WI38 (cell line): ENCODE measurements at regions not wholly inside any gene's neighbourhood (a gene's known extent, or its start where the extent isn't known, plus 50 kb on each side); places are given as distances from the start of the nearest gene placed in this dataset.

Source experiments
- H3K4me3 ChIP-seq: 2 replicates; pipeline ENCODE4 v1.5.1; 2011; ENCODE audit warnings: low read depth, mild to moderate bottlenecking, control low read depth, low read length
- TF ChIP-seq, protein P1 (sequence below): IDR thresholded peaks from 2 replicates; pipeline ENCODE4 v1.5.1; 2012; ENCODE audit warnings: low read depth, mild to moderate bottlenecking, control low read depth, low read length

DNA sequence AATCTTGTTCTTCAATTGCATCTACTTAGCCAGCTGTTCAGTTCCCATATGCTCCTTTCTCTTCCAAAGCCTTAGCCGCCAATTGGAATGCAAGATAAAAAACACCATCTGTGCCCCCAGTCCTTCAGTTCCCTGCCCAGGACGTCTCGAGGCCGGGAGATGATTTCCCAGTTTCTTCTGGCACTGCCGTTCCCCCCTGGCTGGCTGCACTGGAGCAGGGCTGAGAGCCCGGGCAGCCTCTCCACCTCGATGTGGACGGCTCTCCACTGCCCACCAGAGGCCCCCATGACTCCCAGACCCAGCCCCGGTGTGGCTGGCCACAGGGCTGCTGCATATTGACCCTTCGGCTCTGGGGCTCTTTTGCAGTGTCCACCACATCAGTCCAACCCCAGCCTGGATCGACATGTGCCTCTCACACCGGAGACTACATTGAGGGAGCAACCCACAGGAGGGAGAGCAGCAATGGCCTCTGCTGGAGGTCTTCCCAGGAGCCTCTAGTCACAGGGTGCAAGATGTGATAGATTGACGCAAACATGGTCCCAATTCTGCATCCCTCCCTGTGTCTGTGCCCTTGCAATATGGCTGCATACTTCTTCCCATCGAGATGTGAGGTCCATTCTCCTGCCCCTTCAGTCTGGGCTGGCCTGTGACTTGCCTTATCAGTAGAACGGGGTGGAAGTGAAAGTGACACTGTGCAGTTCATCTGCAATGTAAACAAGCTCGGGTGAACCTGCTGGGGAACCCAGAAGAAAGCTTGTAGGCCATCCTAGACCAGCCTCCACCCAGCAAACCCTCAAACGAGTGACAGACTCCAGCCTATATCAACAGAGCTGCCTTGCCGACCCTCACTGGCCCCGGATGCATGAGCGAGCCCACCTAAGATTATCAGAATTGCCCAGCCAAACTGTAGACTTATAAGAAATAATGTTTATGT is 52.3 kb upstream of the PRR20G start:
- TF ChIP-seq, protein P1, sequence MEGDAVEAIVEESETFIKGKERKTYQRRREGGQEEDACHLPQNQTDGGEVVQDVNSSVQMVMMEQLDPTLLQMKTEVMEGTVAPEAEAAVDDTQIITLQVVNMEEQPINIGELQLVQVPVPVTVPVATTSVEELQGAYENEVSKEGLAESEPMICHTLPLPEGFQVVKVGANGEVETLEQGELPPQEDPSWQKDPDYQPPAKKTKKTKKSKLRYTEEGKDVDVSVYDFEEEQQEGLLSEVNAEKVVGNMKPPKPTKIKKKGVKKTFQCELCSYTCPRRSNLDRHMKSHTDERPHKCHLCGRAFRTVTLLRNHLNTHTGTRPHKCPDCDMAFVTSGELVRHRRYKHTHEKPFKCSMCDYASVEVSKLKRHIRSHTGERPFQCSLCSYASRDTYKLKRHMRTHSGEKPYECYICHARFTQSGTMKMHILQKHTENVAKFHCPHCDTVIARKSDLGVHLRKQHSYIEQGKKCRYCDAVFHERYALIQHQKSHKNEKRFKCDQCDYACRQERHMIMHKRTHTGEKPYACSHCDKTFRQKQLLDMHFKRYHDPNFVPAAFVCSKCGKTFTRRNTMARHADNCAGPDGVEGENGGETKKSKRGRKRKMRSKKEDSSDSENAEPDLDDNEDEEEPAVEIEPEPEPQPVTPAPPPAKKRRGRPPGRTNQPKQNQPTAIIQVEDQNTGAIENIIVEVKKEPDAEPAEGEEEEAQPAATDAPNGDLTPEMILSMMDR: no peak
- no peak overlapping the region for H3K4me3 ChIP-seq

DNA sequence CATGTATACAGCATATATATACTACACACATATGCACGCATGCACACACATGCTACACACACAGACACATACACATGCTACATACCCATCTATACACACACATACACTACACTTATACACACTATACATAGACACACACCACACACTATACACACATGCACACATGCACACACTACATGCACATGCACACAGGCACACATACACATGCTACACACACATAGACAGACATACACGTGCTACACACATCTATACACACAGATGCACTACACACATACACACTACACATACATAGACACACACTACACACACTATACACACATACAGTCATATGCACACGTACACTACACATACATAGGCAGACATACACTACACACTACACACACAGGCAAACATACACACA is 51.2 kb upstream of the PRR20G start:
- TF ChIP-seq, protein P1: no peak
- no peak overlapping the region for H3K4me3 ChIP-seq

DNA sequence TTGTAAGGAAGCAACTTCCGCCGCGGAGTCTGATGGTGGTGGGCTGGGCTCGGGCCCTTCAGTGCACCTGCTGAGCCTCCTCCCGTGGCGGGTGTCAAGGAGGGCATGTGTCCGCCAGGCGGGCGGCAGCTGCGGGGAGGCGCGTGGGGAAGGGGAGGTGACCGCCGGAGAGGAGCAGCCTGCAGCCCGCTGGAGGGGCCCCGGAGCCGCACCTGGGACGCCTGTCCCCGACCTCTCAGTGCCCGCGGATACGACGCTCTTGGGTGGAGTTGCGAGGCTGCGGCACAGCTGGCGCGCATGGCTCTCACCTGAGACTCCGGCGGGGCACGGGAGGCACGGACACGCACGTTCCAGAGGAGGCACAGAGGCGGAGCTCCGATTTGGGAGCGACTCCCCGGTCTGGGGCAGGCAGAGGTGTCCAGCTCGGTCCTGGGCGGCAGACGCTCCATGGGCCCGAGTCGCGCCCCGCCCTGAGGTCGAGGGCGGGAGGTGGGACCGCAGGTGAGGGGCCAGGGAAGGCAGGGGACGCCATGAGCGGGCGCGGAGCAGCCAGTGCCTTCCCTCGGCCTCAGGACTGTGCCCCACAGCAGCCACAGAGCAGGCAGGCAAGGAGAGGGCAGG is 50.2 kb upstream of the PRR20G start:
- no peak overlapping the region for H3K4me3 ChIP-seq
- TF ChIP-seq, protein P1: no peak
